ENCODE measurements at regions not wholly inside any gene's neighbourhood (a gene's known extent, or its start where the extent isn't known, plus 50 kb on each side); places are given as distances from the start of the nearest gene placed in this dataset.
"Not testable (repeated sequence)": the region's sequence is repeated elsewhere in the genome, so short reads cannot be mapped to it uniquely, and the experiment has no call there.

DNA sequence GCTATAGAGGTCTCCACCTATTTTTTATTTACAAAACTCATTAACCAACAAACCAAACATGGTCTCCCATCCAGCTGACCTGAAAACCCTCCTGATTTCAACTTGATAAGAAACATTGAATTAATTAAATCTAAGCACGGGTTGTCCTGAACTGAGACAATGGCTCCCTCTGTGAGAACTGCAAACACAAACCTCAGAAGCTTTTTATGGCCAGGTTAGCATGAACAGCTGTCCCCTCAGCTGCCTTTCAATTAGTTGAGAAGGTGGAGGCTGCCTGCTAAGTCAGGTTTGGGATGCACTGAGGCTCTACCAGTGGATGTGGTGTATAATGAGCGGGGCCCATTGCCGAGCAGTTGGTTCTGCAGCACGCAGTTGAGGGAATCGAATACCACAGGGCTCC is 258.5 kb upstream of the DDX18 start:
- no peak for DNase-seq

DNA sequence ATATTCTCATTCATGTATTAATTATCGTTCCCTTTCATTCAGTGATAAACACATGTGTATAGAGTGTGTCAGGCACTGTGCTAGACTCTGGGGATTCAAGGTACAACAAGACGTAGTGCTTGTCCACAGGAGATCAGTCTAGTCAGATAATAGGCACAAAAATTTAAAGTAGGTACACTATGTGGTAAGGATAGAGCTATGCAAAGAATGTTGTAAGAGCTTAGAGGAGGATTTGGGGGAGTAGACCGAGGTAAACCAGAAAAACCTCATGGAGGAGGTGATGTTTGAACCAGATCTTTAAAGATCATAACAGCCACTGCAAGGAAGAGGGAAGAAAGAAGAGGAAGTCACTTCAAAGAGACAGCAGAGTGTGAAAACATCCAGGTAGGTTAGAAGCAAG is 256.9 kb upstream of the DDX18 start:
- no peak for DNase-seq

DNA sequence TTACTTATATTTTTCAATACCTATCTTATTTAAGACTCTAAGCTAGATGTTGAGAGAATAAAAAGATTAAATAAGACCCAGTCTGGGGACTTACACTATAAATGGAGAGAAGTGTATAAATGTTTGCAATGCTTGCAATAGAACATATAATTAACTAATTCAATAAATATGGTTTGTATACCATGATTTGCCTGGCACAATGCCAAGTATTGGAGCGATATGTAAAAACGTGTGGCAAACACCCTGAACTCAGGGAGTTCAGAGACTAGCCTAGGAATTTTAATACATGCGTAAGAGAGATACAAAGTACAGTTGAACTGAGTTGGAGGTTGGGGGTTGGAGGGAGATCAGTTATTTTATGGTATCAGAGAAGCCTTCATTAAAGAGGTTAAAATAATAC is 251.8 kb upstream of the DDX18 start:
- no peak for DNase-seq

DNA sequence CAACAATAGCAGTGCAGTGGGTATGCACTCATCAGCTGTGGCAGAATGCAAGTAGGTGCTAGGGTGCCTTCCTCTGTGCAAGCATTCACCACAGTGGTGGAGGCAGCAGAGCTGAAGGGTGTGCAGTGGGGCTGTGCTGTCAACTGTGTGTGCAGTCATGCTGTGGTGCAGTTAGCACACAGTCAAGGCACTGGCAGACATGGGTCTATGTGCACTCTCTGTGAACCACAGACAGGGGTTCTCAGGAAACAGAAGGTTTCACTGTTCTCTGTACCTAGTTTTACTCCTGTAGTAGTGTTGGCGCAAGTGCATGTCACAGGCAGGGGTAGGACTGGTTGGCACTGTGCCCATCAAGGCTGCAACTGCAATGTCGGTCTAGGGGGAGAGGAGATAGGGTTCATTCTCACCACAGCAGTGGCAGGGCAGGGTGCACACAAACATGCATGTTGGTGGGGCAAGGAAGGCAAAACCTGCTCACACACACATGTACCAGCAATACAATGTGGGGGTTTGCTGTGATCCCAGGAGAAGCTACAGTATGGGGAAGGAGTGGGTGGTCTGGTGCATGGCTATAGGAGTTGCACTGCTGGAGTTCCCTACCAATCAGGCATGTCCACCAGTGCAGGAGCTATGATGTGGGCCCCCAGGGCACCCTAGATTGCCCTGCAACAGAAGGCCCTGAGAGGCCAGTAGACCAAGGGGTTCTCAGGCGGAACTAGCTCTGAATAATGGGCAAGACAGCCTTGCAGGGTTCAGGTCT is 242.7 kb upstream of the DDX18 start:
- no peak for DNase-seq

DNA sequence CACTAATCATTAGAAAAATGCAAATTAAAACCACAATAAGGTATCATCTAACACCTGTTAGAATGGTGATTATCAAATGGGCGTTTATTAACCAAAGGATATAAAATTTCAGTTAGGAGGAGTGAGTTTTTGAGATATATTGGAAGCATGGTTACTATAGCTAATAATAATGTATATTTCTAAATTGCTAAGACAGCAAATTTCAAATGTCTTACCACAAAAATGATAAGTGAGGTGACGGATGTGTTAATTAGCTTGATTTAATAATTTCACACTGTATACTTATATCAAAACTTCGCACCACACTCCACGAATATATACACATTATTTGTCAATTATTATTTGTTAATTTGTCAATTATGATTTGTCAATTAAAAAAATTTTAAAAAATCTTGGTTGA is 227.2 kb upstream of the DDX18 start:
- no peak for DNase-seq

DNA sequence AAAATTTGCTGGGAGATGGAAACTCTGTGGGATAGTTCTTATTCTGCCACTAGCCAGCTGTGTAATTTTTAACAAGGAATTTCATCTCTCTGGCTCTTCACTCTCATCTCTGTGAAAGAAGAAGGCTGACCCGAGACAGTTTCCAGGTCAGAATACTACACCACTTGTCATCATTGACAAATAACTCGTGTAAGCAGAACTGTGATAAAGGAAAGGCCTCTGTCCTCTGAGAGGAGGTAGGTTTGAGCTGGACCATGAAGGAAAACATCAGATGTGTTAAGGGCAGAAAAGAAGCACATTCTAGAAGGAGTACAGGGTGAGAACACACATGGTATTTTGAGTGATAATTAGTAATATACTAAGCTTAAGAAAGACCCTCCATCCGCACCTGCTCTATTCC is 211.4 kb upstream of the DDX18 start:
- DNase-seq = no peak

DNA sequence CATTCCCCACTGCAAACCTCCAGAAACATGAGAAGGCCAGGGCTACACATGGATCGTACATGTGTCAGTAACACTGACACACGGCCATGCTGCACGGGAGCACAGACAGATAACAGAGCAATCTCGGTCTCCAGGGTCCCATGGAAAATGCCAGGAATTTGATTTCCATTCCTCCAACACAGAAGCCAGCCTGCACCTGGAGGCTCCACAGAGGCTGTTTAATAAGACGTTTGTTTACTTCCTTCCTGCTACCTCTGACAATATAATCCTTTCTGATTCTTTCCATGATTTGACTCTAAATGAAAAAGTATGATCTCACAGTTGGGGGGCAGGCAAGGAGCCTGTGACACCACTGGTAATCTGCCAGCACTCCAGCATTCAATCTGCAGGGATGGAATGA is 210.9 kb upstream of the DDX18 start:
- no peak for DNase-seq

DNA sequence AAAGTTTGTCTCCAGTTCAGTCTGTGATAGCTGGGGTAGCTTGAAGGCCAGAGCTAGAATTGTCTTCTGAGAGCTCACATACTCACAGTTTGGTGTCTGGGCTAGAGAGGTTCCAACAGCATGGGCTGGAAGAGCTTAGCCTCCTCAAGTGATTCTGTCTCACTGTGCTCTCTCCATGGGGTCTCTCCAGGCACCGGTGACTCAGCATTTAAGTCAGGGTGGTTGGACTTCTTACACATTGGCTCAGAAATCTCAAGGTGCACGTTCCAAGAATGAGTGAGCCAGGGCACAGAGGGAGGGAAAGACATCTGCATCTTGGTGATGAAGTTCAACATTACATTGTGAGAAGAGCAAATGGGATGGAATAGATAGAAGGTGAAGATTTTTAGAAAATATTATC is 207.3 kb upstream of the DDX18 start:
- no peak for DNase-seq

DNA sequence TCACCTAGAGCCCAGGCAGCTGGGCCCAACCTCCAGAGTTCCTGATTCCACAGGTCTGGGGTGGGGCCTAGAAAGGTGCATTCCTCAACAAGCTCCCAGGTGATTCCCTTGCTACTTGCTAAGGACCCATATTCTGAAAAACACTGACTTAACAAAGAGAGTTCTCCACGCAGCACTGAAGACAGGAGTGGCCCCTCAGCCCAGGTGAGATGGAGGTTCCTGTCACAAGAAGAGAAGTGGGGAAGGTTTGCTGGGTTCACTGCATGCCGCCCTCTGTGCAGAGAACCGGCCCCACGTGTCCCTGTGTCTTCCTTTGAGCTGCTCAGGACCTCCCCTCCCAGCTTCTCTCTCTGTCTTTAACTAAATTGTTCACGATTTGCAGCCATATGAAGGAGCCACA is 201.4 kb upstream of the DDX18 start:
- DNase-seq = no peak

DNA sequence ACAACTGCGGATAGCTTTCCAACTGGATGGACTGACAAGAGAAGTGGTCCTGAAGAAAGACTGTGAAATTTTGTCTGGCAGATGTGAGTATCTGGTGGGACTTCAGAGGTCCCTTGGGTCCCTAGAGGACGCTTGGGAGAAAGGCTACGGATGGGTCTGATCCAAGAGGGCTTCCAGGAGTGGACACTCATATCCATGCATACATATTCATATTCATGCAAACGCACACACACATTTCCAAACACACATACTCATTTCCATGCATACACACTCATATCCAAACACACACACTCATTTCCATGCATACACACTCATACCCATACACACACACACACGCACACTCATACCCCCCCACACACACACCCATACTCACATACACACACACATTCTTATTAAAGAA is 200.2 kb upstream of the DDX18 start:
- no peak for DNase-seq

DNA sequence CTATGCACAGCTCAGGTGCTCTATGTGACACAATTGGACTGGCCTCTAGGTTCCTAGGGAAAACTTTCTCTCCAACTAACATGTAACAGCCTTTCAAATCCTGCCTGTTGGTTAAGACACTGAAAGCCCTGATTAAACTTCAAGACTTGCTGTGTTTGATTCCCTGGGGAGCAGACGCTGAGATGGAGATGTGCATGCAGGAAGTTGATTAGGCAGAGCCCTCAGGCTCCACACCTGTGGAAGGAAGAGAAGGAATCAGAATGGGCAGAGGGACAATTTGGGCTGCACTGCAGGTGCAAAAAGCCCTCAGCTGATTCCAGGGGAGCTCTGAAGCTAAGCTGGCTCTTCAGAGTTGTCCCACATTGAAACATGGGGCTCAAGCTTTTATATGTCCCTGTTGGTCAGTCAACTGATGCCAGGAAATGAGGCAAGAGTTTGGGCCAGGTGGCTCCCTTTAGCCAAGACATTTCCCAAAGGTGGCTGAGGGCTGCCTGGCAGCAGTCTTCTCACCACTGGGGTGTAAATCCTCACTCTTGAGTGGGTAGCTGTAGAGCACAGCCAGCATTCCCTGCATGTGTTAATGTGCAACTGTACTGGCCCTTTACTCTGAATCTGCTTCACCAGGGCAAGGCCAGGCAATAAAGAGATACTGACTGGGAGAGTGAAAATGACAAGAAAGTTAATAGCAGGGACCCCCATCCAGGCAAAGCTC is 199.5 kb upstream of the DDX18 start:
- no peak for DNase-seq

DNA sequence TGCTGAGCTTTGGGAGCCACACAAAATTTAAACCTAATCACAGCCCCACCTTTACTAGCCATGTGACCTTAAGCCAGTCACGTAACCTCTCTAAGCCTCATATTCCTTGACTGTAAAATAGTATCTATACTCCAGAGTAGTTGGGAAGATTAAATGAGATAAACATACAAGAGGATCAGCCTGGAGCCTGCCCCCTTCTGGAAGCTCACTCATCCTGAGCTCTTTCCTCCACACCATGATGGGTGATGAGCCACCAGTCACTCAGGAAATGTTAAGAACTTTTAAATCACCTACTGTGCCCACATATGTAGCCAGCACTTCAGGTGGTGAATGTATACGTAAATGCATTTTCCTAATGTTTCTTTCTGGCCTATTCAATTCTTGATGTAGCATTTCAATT is 195.9 kb upstream of the DDX18 start:
- no peak for DNase-seq

DNA sequence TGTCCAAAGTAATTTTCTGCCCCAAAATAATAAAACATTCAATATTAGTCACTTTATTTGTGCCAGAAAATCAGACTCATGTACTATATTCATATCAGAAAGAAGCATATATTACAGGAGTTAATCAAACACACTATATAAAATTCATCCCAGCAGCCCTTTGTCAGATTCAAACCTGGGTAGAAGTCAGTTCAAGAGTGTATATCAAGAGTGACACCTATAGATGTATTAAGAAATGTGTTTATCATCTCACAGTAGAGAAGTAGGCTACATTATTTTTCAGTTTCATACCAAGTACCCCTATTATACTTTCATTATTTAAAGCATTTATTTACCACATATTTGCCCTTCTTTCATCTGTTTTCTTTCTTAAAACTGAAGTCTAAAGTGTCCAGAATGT is 193.2 kb upstream of the DDX18 start:
- DNase-seq = no peak

DNA sequence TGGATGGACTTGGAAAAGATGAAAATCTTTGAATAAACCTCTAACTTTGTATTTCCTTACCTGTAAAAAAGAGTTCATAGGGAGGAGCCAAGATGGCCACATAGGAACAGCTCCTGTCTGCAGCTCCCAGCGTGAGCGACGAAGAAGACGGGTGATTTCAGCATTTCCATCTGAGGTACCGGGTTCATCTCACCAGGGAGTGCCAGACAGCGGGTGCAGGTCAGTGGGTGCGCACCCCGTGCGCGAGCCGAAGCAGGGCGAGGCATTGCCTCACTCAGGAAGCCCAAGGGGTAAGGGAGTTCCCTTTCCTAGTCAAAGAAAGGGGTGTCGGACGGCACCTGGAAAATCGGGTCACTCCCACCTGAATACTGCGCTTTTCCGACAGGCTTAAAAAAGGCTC is 191.3 kb upstream of the DDX18 start:
- DNase-seq = not testable (repeated sequence)

DNA sequence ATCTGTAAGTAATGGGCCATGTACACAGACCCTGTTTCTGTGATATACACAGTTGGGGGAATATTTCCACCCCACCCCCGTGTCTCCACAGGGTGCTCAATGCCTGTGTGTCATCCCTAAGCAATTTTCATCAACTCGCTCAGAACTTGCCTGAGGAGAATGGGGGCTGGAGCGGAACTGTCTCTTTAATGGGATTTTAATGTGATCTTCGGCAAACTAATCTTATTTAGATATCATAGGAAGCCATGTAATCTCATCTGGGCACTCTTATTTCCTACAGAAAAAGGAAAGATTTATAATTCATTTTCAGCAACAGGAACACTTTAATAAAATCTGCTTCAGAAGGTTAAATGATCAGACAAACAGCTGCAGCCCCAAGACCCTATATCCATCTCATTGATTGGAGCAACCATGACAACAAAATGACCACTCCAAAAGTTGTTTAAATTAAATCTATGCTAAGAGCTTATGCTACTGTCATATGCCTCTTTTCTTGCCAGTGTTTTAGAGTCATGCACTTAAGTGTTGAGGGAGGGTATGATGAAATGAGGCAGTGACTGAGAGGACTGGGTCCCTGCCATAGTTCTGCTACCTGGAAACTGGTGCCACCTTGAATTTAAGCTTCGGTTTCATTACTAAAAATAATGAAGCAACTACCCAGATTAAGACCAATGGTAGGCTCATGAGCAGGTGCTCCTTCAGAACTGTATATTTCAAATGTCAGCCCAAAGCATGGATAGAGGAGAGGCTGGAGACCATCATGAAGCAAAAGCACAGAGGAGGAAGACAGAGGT is 183.1 kb upstream of the DDX18 start:
- no peak for DNase-seq

DNA sequence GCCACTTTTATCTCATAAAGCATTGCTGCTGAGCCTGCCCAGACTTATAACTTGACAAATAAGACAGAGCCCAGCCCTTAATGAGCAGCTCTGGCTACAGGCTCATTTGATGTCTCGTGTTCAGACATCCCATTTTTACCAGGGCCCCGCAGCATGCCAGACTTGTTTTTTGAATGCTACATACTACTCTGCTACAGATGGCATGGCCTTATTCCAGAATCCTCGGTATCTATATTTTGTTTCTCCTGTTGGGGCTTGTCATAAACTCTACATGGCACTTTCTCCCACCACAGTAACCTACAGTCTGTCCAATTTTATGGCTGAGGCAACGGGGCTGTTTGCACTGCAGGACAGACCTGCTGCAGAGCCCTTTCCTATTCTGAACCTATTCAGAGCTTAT is 179.0 kb upstream of the DDX18 start:
- DNase-seq = no peak

DNA sequence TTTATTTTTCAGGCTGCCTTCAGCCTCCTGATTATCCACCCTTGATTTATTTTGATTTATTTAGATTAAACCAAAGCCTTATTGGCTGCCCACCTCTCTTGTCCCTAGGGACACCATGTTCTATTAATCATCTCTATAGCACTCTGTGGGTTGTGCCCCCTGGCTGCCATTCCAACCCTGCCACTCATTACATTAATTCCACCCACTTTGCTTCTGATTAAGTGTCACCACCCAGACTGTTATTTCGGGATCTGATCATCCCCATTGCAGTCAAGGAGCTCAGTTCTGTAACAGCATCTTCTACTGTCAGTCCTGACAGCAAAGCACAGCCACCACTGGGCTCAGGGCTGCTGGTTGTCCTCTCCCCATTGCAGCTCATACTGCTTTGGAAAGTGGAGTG is 175.1 kb upstream of the DDX18 start:
- DNase-seq = no peak

DNA sequence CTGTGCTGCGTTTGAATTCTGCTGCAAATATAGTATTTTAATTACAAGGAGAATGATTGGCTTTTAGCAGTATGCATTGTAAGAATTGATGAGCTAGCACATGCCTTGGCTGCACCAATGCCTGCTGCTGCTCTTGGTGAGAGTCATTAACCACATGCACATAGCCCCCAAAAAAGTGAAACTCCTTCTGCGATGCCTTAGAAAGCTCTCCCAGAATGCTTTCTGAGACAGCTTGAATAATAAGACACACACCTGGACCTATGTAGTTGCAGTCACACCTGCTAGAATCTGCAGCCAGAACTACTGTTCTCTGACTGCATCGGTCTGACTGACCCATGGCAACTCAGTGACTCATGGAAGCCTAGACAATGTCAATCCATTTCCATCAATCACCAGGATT is 170.1 kb upstream of the DDX18 start:
- no peak for DNase-seq

DNA sequence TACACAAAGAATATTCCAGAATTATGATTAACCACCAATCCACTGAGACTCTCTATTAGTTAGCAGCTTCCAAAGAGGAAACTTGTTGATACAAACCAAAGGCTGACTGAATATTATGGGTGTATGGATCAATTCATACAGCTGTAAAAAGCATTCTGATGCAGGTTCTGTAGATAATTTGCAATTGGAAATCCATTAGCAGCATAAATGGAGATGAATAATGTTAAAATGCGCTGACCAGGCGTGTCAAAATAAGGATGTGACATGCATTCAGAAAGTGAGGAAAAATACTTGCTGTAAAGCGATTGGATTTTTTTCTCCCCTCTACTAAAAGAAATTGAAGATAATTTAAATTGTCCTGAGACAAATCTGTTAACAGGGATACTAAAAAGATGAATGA is 169.0 kb upstream of the DDX18 start:
- no peak for DNase-seq

DNA sequence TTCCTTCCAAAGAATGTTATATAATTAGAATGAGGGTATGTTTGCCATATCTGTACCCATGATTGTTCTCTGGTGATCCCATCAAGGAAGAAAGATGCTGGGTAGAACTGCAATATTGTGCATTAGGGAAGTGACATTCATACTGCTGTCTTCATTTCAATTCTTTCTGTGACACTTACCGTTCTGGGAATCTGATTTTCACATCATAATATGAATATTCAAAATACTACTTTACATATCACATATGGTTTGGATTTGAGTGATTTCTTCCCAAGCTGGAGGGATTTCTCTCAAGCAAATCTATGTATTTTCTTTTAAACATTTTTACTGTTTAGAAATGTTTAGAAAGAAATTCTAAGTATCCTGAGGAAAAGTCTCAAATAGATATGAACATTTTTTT is 168.4 kb upstream of the DDX18 start:
- DNase-seq = no peak

DNA sequence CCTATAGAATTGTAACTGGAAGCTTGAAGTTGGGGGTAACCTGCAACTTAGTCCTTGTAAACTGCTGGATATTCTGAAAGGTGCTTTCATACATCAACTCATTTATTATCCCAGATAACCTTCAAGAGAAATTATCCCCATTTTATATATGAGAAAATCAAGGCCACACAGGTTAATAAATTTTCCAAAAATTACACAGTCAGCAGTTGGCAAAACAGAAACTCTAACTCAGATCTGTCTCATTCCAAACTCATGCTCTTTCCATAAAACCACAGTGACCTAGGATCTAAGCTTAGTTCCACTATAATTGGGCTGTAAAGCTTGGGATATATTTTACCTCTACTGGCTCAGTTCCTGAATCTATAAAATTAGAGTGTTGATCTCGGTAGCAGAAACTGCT is 167.6 kb upstream of the DDX18 start:
- DNase-seq = no peak

DNA sequence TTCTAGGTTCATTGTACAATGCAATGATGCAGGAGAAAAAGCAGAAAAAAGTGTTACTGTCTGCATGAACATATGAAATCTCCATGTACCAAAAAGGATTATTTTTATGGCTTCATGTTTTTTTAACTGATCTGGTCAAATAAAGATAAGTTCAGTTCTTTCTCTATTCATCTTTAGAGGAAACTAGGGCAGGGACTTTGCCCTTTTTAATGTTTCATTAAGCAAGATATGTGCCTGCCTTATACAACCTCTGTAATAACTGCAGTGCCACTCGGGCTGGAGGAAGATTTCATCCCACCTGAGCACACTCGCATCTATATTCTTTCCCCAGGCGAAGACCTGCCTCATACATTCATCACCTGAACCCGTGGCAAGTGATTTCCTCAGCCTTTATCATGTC is 157.9 kb upstream of the DDX18 start:
- no peak for DNase-seq

DNA sequence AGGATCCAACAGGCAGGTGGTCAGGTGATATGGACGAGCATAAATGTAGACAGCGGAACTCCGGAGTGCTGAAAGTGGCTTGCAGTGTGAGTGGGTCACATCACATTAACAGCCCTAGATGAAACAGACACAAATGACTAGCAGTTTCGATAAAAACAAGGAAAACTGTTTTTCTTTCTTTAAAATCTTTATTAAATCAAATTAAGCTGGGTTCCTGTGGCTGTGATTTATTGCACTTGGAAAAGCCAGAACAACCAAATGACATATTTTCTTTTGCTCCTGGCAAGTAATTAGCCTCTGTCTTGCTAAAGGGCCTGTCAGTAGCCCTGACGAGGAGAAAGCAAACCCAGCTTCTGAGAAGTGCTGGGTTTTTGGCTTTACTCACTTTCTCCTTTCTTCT is 152.9 kb upstream of the DDX18 start:
- DNase-seq = no peak

DNA sequence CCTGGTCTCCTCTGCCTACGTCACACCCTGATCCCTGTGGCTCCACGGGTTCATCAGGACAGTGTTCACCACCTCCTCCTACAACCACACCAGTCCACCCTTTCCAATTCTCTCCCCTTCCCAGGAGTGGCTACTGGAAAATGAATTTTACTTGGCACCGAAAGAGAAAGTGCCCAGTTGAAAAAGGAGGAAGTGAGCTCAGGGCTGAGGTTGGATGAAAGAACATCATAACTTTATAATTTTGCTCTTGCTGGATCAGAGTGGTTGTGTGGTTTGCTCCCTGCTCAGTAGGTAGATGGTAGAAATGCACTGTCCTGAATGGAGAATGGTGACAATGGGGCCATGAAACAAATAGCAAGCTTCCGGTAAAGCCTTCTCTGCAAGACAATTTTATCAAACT is 140.3 kb upstream of the DDX18 start:
- no peak for DNase-seq
